GM12878 (cell line): ENCODE measurements at regions not wholly inside any gene's neighbourhood (a gene's known extent, or its start where the extent isn't known, plus 50 kb on each side); places are given as distances from the start of the nearest gene placed in this dataset.
"Not testable (repeated sequence)": the region's sequence is repeated elsewhere in the genome, so short reads cannot be mapped to it uniquely, and the experiment has no call there.

Source experiments
- ATAC-seq: fragments of 200-7000 bp; cut with Tn5 transposase; 3 replicates; pipeline ENCODE4 v1.9.1; 2020; ENCODE audit warnings: mild to moderate bottlenecking, moderate library complexity
- BruUV-seq: library from RNA; stranded (reverse); fragments of 400-500 nt; replicated peaks from 2 replicates; lab custom pipeline; 2021; lab: Mats Ljungman, UMichigan
- CTCF ChIA-PET: fragments of 300-600 bp; sonication (Branson Sonifier 250); formaldehyde crosslinking; extraction: SDS; loops from one replicate; lab custom pipeline; 2021; ENCODE audit warnings: inconsistent platforms; lab: Yijun Ruan, JAX
- POLR2A ChIA-PET: fragments of 350-600 bp; formaldehyde crosslinking; extraction: SDS; loops from one replicate; lab custom pipeline; 2021; ENCODE audit warnings: inconsistent platforms; lab: Charles Lee
- RAD21 ChIA-PET: fragments of 300-600 bp; sonication (Branson Sonifier 250); formaldehyde crosslinking; loops from one replicate; lab custom pipeline; 2023; ENCODE audit warnings: antibody characterized with exemption; ENCODE audit not compliant: unreplicated experiment; lab: Charles Lee
- SMC1A ChIA-PET: fragments of 300-600 bp; sonication (Branson Sonifier 250); formaldehyde crosslinking; loops from one replicate; lab custom pipeline; 2023; ENCODE audit not compliant: unreplicated experiment, uncharacterized antibody; lab: Charles Lee
- DNase-seq: peaks from one replicate; pipeline ENCODE4 v3.0.0-alpha.2; 2011; ENCODE audit warnings: low read depth, low spot score
- FAIRE-seq: peaks from 3 replicates; lab custom pipeline; 2011; peaks lifted over from hg19 to GRCh38; lab: Jason Lieb, UNC
- H2AFZ ChIP-seq: 2 replicates; pipeline ENCODE4 v1.6.0; 2011; ENCODE audit warnings: low read depth, low read length, control low read depth; ENCODE audit not compliant: control insufficient read depth
- H3K27ac ChIP-seq: 2 replicates; pipeline ENCODE4 v1.5.1; 2011; ENCODE audit warnings: control low read depth; ENCODE audit not compliant: control insufficient read depth, insufficient read depth
- H3K27me3 ChIP-seq, 2 experiments: replicated peaks in 1 of 2; 2 replicates each; pipeline versions ENCODE4 v1.6.0 to v1.6.1; 2011; ENCODE audit warnings: low read length in 1 of 2; ENCODE audit not compliant: control insufficient read depth in 2 of 2, insufficient read depth in 2 of 2
- H3K36me3 ChIP-seq, 2 experiments: 2 replicates each; pipeline ENCODE4 v1.5.1; 2011; ENCODE audit warnings: low read length in 1 of 2; ENCODE audit not compliant: control insufficient read depth in 2 of 2, insufficient read depth in 2 of 2
- H3K4me1 ChIP-seq: 2 replicates; pipeline ENCODE4 v1.6.1; 2011; ENCODE audit warnings: mild to moderate bottlenecking, low read length, moderate library complexity, mixed read lengths; ENCODE audit not compliant: control insufficient read depth, insufficient read depth
- H3K4me2 ChIP-seq: 2 replicates; pipeline ENCODE4 v1.6.0; 2011; ENCODE audit warnings: control low read depth; ENCODE audit not compliant: control insufficient read depth, insufficient read depth
- H3K4me3 ChIP-seq: fragments of 200-600 bp; sonication (generic); 2 replicates; pipeline ENCODE4 v1.5.1; 2016
- H3K79me2 ChIP-seq: 2 replicates; pipeline ENCODE4 v1.6.0; 2011; ENCODE audit warnings: low read length; ENCODE audit not compliant: control insufficient read depth, insufficient read depth
- H3K9ac ChIP-seq: 2 replicates; pipeline ENCODE4 v1.8.0; 2011; ENCODE audit warnings: low read length, control low read depth, mixed read lengths; ENCODE audit not compliant: control insufficient read depth, insufficient read depth
- H3K9me3 ChIP-seq: replicated peaks from 3 replicates; pipeline ENCODE4 v1.5.1; 2011; ENCODE audit warnings: mild to moderate bottlenecking, low read length; ENCODE audit not compliant: control insufficient read depth, insufficient read depth
- H4K20me1 ChIP-seq: 2 replicates; pipeline ENCODE4 v1.6.0; 2011; ENCODE audit not compliant: control insufficient read depth, insufficient read depth
- SMC3 ChIP-seq: IDR thresholded peaks from 2 replicates; pipeline ENCODE4 v1.6.1; 2011; ENCODE audit warnings: low read length, improper control_type of control experiment, borderline replicate concordance
- WGBS: methylation state at CpG from one replicate; pipeline ENCODE4 v1.1.6; 2016; ENCODE audit warnings: low lambda C conversion rate; ENCODE audit not compliant: insufficient replicate concordance, insufficient coverage; ENCODE audit errors: missing lambda C conversion rate; 5-methylcytosine and 5-hydroxymethylcytosine counted together
- in situ Hi-C: fragments of 300-500 bp; cut with MboI; formaldehyde crosslinking; loops from 9 replicates; pipeline ENCODE4 v1.14.3; 2018; ENCODE audit warnings: mixed read lengths
- intact Hi-C: fragments of 100-400 bp; cut with micrococcal nuclease; formaldehyde crosslinking; loops from one replicate; pipeline ENCODE4 v1.14.2; 2022; ENCODE audit not compliant: unreplicated experiment

DNA sequence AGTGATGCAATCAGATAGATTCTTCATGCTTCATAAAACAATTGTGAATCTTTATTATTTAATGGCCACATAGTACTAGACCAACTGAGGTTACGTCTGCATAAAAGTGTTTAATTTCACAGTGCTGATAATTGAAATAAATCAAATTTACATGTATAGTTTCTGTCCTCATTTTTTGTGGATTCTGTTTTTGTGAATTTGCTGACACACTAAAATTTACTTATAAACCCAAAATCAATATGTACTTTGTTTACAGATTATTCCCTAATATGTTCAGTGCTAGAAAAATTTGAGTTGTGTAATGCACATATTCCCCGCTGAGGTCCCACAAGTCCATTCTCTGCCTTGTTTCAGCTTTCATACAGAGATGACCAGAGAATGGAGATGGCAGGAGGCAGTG lies 759.8 kb downstream of the CENPC start:
- ChIA-PET RAD21 (no interaction called here), CTCF (no interaction called here), SMC1A (no interaction called here), POLR2A (interaction anchor here (0.6 kb wide), 1 partner anchor 49 kb away, joined by 3 read pairs; no protein-coding TSS in a partner anchor)
- H3K36me3 ChIP-seq = no peaks in the 10 kb centered on the region
- H3K27me3 ChIP-seq = no peaks in the 10 kb centered on the region
- no peak for FAIRE-seq
- no peak overlapping the region for H3K4me2 ChIP-seq
- no peak overlapping the region for H3K4me3 ChIP-seq
- TF ChIP-seq SMC3 = no peak
- no peaks in the 10 kb centered on the region for H3K9me3 ChIP-seq
- WGBS = 21% methylated on average over 2 of the region's 2 CpGs
- DNase-seq = no peak
- in situ Hi-C loops = no loop called here
- H4K20me1 ChIP-seq = no peaks in the 10 kb centered on the region
- H3K27ac ChIP-seq = no peak overlapping the region
- no peak overlapping the region for H3K9ac ChIP-seq
- H3K4me1 ChIP-seq = no peaks in the 10 kb centered on the region
- no peak overlapping the region for H2AFZ ChIP-seq
- no peak for ATAC-seq
- intact Hi-C loops = no loop called here
- H3K79me2 ChIP-seq = no peaks in the 10 kb centered on the region
- no TSS peak for BruUV-seq

DNA sequence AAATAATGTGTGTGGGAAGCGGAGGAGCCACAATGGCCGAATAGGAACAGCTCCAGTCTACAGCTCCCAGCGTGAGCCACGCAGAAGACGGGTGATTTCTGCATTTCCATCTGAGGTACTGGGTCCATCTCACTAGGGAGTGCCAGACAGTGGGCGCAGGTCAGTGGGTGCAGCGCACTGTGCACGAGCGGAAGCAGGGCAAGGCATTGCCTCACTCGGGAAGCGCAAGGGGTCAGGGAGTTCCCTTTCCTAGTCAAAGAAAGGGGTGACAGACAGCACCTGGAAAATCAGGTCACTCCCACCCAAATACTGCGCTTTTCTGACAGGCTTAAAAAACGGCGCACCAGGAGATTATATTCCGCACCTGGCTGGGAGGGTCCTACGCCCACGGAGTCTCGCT lies 762.6 kb downstream of the CENPC start:
- H3K27ac ChIP-seq, H3K4me3 ChIP-seq, CTCF ChIA-PET, in situ Hi-C loops, H3K36me3 ChIP-seq, H3K79me2 ChIP-seq, SMC1A ChIA-PET, H3K27me3 ChIP-seq, RAD21 ChIA-PET, DNase-seq, FAIRE-seq, H4K20me1 ChIP-seq, H3K4me2 ChIP-seq, intact Hi-C loops, H3K9me3 ChIP-seq, H2AFZ ChIP-seq, POLR2A ChIA-PET, ATAC-seq, H3K9ac ChIP-seq, H3K4me1 ChIP-seq, BruUV-seq: not testable (repeated sequence)
- 37% methylated on average over 18 of the region's 18 CpGs for WGBS
